ENCODE measurements at regions not wholly inside any gene's neighbourhood (a gene's known extent, or its start where the extent isn't known, plus 50 kb on each side); places are given as distances from the start of the nearest gene placed in this dataset.

- H3K9me3 ChIP-seq: no peaks in the 10 kb centered on the region
- TF ChIP-seq EP300 (IDR thresholded peaks at IDR 0.05) (no peak), CTCF (IDR thresholded peaks at IDR 0.05) (no peak), POLR2AphosphoS5 (IDR thresholded peaks at IDR 0.05) (no peak), POLR2A (IDR thresholded peaks at IDR 0.05) (no peak)
- H3K27ac ChIP-seq: no peak overlapping the region
- no peaks in the 10 kb centered on the region for H3K4me1 ChIP-seq
- WGBS, 2 donors (ENCODE audit: low coverage in 1 of 2): 60 to 64% methylated on average over 2 to 7 of the region's 7 CpGs
- no peaks in the 10 kb centered on the region for H3K27me3 ChIP-seq
- H3K36me3 ChIP-seq: no peaks in the 10 kb centered on the region
- no peak overlapping the region for H3K4me3 ChIP-seq
- ATAC-seq: no peak
These were observed 247.9 kb downstream of the ERMARD start for GRCh38 chr6:169999367-169999766.

- Histone ChIP-seq H3K36me3 (no peaks in the 10 kb centered on the region), H3K27me3 (no peaks in the 10 kb centered on the region), H3K4me3 (no peak overlapping the region), H3K27ac (no peak overlapping the region), H3K4me1 (no peaks in the 10 kb centered on the region), H3K9me3 (no peaks in the 10 kb centered on the region)
- WGBS, 2 donors (ENCODE audit: low coverage in 1 of 2): 90% methylated on average over 2 of the region's 7 CpGs; no CpG with 5 or more reads in 1 of the 2 donors
- TF ChIP-seq POLR2AphosphoS5 (IDR thresholded peaks at IDR 0.05) (no peak), CTCF (IDR thresholded peaks at IDR 0.05) (no peak), POLR2A (IDR thresholded peaks at IDR 0.05) (no peak), EP300 (IDR thresholded peaks at IDR 0.05) (no peak)
- ATAC-seq: no peak
These were observed 247.0 kb downstream of the ERMARD start for GRCh38 chr6:169998457-169998856.

GRCh38 chr6:169997930-169998218 lies 246.5 kb downstream of the ERMARD start:
- no peaks in the 10 kb centered on the region for H3K27me3 ChIP-seq
- H3K4me3 ChIP-seq: no peak overlapping the region
- ATAC-seq: no peak
- TF ChIP-seq POLR2AphosphoS5 (IDR thresholded peaks at IDR 0.05): no peak
- TF ChIP-seq EP300 (IDR thresholded peaks at IDR 0.05): no peak
- TF ChIP-seq CTCF (IDR thresholded peaks at IDR 0.05): no peak
- no peak for TF ChIP-seq POLR2A (IDR thresholded peaks at IDR 0.05)
- H3K27ac ChIP-seq: no peak overlapping the region
- H3K36me3 ChIP-seq: no peaks in the 10 kb centered on the region
- no peaks in the 10 kb centered on the region for H3K9me3 ChIP-seq
- H3K4me1 ChIP-seq: no peaks in the 10 kb centered on the region
- 95 to 100% methylated on average over 3 to 4 of the region's 7 CpGs for WGBS, 2 donors (ENCODE audit: low coverage in 1 of 2)

GRCh38 chr6:169997187-169997929 lies 245.9 kb downstream of the ERMARD start:
- TF ChIP-seq EP300 (IDR thresholded peaks at IDR 0.05): no peak
- no peak for TF ChIP-seq POLR2AphosphoS5 (IDR thresholded peaks at IDR 0.05)
- no peak for TF ChIP-seq POLR2A (IDR thresholded peaks at IDR 0.05)
- no peak for TF ChIP-seq CTCF (IDR thresholded peaks at IDR 0.05)
- Histone ChIP-seq H3K27me3 (no peaks in the 10 kb centered on the region), H3K9me3 (no peaks in the 10 kb centered on the region), H3K27ac (no peak overlapping the region), H3K4me1 (no peaks in the 10 kb centered on the region), H3K4me3 (no peak overlapping the region), H3K36me3 (no peaks in the 10 kb centered on the region)
- 98 to 100% methylated on average over 2 to 4 of the region's 11 CpGs for WGBS, 2 donors (ENCODE audit: low coverage in 1 of 2)
- no peak for ATAC-seq

GRCh38 chr6:169996378-169997051 lies 245.1 kb downstream of the ERMARD start:
- TF ChIP-seq POLR2A (IDR thresholded peaks at IDR 0.05): no peak
- TF ChIP-seq CTCF (IDR thresholded peaks at IDR 0.05): no peak
- no peak for TF ChIP-seq EP300 (IDR thresholded peaks at IDR 0.05)
- no peak for TF ChIP-seq POLR2AphosphoS5 (IDR thresholded peaks at IDR 0.05)
- Histone ChIP-seq H3K4me1 (no peaks in the 10 kb centered on the region), H3K36me3 (no peaks in the 10 kb centered on the region), H3K4me3 (no peak overlapping the region), H3K27me3 (no peaks in the 10 kb centered on the region), H3K27ac (no peak overlapping the region), H3K9me3 (no peaks in the 10 kb centered on the region)
- no peak for ATAC-seq
- WGBS, 2 donors (ENCODE audit: low coverage in 1 of 2): 93% methylated on average over 3 to 4 of the region's 5 CpGs

Measured in gastroesophageal sphincter (tissue), 4 donors.